SK-N-MC (cell line): ENCODE measurements at regions not wholly inside any gene's neighbourhood (a gene's known extent, or its start where the extent isn't known, plus 50 kb on each side); places are given as distances from the start of the nearest gene placed in this dataset.

Source experiments
- EZH2 ChIP-seq: fragments of 200-600 bp; sonication (generic); IDR thresholded peaks from one replicate; pipeline ENCODE4 v1.6.1; 2017; ENCODE audit warnings: antibody characterized with exemption
- FOXP2 ChIP-seq: optimal IDR thresholded peaks from 2 replicates; pipeline ENCODE3; 2011; ENCODE audit warnings: mild to moderate bottlenecking, moderate library complexity; ENCODE audit not compliant: insufficient read depth; ENCODE audit errors: extremely low read length, control extremely low read depth
- POLR2AphosphoS5 ChIP-seq: IDR thresholded peaks from 2 replicates; pipeline ENCODE4 v1.6.1; 2012; ENCODE audit warnings: mild to moderate bottlenecking, low read depth, low read length, borderline replicate concordance

DNA sequence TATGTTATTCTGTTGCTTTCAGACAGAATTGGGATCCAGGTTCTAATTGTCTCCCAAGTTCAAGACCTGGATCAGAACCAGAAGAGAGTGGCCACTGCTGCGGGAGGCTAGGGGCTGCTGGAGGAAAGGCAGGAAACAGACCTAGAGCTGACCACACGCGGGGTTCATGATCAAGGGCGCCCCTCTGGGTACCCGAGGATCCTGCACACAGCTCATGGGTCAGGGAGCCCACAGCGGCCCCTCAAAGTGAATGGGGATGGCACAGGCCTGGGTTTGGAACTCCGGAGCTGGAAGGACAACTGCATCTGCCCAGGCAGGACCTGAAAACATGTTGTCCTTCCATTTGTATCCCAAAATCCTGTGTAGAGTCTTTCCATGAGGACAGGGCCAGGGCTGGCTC, 107.0 kb downstream of the RMI2 start:
- TF ChIP-seq POLR2AphosphoS5 (no peak), FOXP2 (no peak), EZH2 (no peak)
